Fibroblast of the aortic adventitia (primary cell): ENCODE measurements at regions not wholly inside any gene's neighbourhood (a gene's known extent, or its start where the extent isn't known, plus 50 kb on each side); places are given as distances from the start of the nearest gene placed in this dataset.

Source experiments
- DNase-seq: peaks from one replicate; pipeline ENCODE4 v3.0.0-alpha.2; 2010; ENCODE audit warnings: low read depth
- H3K4me3 ChIP-seq: 2 replicates; pipeline ENCODE4 v1.5.1; 2011; ENCODE audit warnings: low read depth, mild to moderate bottlenecking, control low read depth, low read length, moderate library complexity
- CTCF ChIP-seq: IDR thresholded peaks from 2 replicates; pipeline ENCODE4 v1.5.1; 2011; ENCODE audit warnings: mild to moderate bottlenecking, low read length, control low read depth, inconsistent platforms; ENCODE audit not compliant: insufficient read depth

- no peak for DNase-seq
- no peak for TF ChIP-seq CTCF
Measured at GRCh38 chr4:119937746-119938145, 128.9 kb downstream of the MAD2L1 start.

GRCh38 chr4:119933606-119934005, 133.0 kb downstream of the MAD2L1 start:
- DNase-seq: no peak
- no peak overlapping the region for H3K4me3 ChIP-seq
- TF ChIP-seq CTCF: no peak

More at GRCh38 chr4:119937746-119938145, 128.9 kb downstream of the MAD2L1 start:
- no peak overlapping the region for H3K4me3 ChIP-seq

GRCh38 chr4:119932277-119932676, 134.4 kb downstream of the MAD2L1 start:
- TF ChIP-seq CTCF: no peak
- H3K4me3 ChIP-seq: no peak overlapping the region
- no peak for DNase-seq

GRCh38 chr4:119930546-119930945, 136.1 kb downstream of the MAD2L1 start:
- H3K4me3 ChIP-seq: no peak overlapping the region
- peak; percentile 14 for DNase-seq
- no peak for TF ChIP-seq CTCF

- TF ChIP-seq CTCF: no peak
- H3K4me3 ChIP-seq: no peak overlapping the region
- DNase-seq: no peak
Measured at GRCh38 chr4:119921830-119922229, 144.8 kb downstream of the MAD2L1 start.

- H3K4me3 ChIP-seq: no peak overlapping the region
- no peak for TF ChIP-seq CTCF
- no peak for DNase-seq
Measured at GRCh38 chr4:119906277-119906676, 160.4 kb downstream of the MAD2L1 start.

GRCh38 chr4:119898211-119898610, 168.4 kb downstream of the MAD2L1 start:
- TF ChIP-seq CTCF: no peak
- DNase-seq: no peak
- no peak overlapping the region for H3K4me3 ChIP-seq
